ENCODE measurements at regions not wholly inside any gene's neighbourhood (a gene's known extent, or its start where the extent isn't known, plus 50 kb on each side); places are given as distances from the start of the nearest gene placed in this dataset.
"Not testable (repeated sequence)": the region's sequence is repeated elsewhere in the genome, so short reads cannot be mapped to it uniquely, and the experiment has no call there.

DNA sequence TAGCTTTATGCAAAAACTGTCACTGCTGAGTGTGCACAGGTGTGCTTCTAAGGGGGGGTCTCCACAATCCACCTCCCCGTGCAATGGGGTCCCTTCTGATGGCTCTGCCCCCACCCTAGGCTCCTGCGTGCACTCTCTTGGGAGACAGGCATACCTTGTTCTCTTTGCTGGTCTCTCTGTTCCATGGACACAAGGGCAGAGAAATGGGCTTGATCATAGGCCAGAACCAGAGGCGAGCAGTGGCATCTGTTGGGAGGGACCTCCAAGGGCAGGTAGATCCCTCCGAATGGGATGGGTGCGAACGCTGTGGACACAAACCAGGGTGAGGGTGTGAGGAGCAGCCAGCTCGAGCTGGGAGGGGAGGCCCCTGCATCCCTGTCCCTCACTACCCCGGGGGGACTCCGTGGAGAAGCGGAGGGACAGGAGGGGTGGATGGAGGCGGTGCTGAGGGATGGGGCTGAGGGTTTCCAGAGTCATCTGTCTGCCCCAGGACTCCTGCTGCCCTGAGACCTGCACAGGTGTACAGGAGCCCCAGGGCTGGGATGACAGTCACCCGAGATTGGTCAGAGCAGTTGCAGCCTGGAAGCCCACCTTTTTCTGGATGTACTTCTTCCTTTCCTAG is 175.0 kb downstream of the KLF13 start:
- H3K4me1 Mint-ChIP-seq, result no peaks in the 10 kb centered on the region
- ATAC-seq, result no peak
- DNase-seq (ENCODE audit: low spot score in 2 of 2), result peak in 1 of 2 donors; percentile 45

DNA sequence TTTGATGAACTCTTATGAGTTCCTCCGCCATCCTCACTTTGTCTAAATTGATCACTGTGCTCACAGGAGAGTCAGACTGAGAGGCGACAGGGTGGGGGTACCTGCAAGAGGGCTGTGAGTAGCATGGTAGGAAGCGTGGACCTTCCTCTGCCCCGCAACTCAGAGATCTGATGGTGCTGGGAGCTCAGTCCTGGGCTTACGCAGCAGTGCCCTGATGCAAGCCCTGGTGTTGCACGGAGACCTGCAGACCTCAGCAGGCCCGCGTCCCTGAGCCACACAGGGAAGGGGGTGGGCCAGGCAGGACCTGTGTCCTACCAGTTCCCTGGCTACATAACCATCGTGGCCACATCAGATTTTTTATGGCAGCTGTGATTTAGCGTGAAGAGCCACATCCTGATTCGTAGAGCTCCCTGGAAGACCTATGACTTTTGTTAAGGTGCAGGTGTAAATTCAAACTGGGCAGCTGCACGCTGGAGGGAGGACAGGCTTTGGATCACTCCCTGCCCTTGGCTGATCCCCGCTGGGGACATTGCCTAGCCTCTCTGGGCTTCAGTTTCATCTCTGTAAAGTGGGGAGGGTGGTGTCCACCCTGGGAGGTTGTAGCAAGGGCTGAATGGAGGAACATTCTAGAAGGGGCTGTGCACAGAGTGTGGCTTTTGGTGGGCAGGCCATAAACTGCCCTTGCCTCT is 176.1 kb downstream of the KLF13 start:
- H3K4me1 Mint-ChIP-seq, result no peaks in the 10 kb centered on the region
- no peak overlapping the region for H3K27ac Mint-ChIP-seq
- H3K4me3 Mint-ChIP-seq, result no peak overlapping the region
- no peaks in the 10 kb centered on the region for H3K9me3 Mint-ChIP-seq
- no peaks in the 10 kb centered on the region for H3K36me3 Mint-ChIP-seq
- DNase-seq (ENCODE audit: low spot score in 2 of 2), result peak in 1 of 2 donors; percentile 40
- ATAC-seq, result no peak

More for the DNA sequence above, 175.0 kb downstream of the KLF13 start:
- no peak overlapping the region for H3K4me3 Mint-ChIP-seq
- no peak overlapping the region for H3K27ac Mint-ChIP-seq
- no peaks in the 10 kb centered on the region for H3K36me3 Mint-ChIP-seq
- no peaks in the 10 kb centered on the region for H3K9me3 Mint-ChIP-seq

DNA sequence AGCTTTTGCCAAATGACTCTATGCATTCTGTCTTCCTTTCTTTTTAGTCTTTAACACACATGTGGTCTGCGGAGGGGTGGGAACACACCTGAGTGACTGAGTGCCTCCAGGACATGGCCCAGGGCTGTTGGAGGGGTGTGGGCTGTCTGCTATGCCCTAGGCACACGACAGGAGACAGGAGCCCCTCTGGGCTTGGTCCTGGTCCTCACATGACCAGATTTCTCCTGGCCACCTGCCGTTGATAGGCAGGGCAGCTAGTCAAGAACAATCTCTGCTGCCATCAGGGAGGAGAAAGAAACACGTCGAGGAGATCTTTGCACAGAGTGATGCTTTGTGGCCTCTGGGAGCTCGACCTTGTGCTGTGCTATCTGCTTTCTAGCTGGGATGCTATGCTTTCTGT is 176.6 kb downstream of the KLF13 start:
- ATAC-seq, result peak; percentile 9
- DNase-seq (ENCODE audit: low spot score in 2 of 2), result peak in 1 of 2 donors; percentile 38
- no peak overlapping the region for H3K4me3 Mint-ChIP-seq
- no peaks in the 10 kb centered on the region for H3K9me3 Mint-ChIP-seq
- H3K4me1 Mint-ChIP-seq, result no peaks in the 10 kb centered on the region
- no peak overlapping the region for H3K27ac Mint-ChIP-seq
- no peaks in the 10 kb centered on the region for H3K36me3 Mint-ChIP-seq

DNA sequence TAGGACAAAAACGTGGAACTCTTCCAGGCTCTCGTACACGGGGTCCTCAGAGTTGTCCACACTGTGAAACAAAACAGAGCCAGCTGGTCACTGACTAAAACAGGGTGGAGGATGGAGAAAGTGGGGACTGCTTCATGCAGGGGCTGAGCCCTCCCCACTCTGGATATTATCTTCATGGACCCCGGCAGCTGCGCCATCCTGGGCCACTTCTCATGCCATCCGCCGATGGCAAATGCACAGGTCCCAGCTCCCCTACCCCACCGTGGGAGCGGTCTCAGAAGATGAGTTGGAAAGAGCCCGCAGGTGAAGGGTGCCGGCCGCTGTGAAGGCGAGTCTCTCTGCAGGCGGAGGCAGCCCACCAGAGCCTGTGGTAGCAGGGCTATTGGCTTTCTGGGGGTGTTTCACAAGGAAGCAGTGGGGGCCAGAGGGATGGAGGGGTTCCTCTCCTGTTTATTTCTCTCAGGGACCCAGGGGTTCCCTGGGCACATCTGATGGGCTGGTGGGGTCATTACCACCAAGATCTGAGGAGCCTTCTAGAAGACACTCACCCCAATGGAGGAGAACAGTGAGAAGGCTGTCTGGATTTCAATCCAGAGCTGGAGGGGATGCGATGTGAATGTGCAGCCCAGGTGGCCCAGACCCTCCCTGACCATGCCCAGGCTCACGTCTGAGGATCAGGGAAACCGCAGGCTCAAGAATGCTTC is 177.3 kb downstream of the KLF13 start:
- H3K4me1 Mint-ChIP-seq, result no peaks in the 10 kb centered on the region
- no peak overlapping the region for H3K27ac Mint-ChIP-seq
- DNase-seq (ENCODE audit: low spot score in 2 of 2) (peak in 1 of 2 donors; percentile 39), ATAC-seq (peak; percentile 20)
- no peak overlapping the region for H3K4me3 Mint-ChIP-seq
- no peaks in the 10 kb centered on the region for H3K9me3 Mint-ChIP-seq
- no peaks in the 10 kb centered on the region for H3K36me3 Mint-ChIP-seq

DNA sequence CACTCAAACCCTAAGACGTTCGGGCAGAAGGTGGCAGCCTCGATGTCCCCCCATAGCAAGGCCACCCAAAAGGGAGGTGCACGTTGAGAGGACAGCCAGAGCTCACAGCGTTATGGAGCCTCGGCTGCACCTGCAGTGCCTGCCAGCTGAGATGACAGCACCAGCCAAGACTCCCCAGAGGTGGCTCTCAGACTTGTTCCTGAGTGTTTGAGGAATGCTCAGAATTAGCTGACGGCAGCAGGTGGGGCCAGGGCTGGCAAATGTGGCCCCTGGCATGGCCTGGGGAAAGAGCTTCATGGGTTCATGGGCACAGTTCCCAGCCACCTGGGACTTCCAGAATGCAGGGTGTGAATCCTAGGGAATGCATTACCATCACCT is 177.8 kb downstream of the KLF13 start:
- Mint-ChIP-seq H3K9me3 (no peaks in the 10 kb centered on the region), H3K4me3 (no peak overlapping the region), H3K36me3 (no peaks in the 10 kb centered on the region), H3K27ac (no peak overlapping the region), H3K4me1 (no peaks in the 10 kb centered on the region)
- DNase-seq (ENCODE audit: low spot score in 2 of 2) (peak in 1 of 2 donors; percentile 36), ATAC-seq (no peak)

DNA sequence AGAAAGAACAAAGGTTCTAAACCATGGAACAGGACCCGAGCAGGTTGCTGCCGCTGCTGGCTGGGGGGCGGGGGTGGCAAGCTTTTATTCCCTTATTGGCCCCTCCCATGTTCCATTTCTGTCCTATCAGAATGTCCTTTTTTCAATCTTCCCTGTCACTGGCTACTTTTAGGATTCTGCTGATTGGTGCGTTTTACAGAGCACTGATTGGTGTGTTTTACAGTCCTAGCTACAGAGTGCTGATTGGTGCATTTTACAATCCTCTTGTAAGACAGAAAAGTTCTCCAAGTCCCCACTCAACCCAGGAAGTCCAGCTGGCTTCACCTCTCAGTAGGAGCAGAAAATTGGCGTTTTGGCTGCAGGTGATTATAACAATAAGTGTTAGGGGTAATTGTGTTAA is 180.9 kb downstream of the KLF13 start:
- H3K4me1 Mint-ChIP-seq, H3K4me3 Mint-ChIP-seq, H3K9me3 Mint-ChIP-seq, ATAC-seq, H3K36me3 Mint-ChIP-seq, H3K27ac Mint-ChIP-seq: not testable (repeated sequence)
- peak in 1 of 2 donors; percentile 26 for DNase-seq (ENCODE audit: low spot score in 2 of 2)

DNA sequence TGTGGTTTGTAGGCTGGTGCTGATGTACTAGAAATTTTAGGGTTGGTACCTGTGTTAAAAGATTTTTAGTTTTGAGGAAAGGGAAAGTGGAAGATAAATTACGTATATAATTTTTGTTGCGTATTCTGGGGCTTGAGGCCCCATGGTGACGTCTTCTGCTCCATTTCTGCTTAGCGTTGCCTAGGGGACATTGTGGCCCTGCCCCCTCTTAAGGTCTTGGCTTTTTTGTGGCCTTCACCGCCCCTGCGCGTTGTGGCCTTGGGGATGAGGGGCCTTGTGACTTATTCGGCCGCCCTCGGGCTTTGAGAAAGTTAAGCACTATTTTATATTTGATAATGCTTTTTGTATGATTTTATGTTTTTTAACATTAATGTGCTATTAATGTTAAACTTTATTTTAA is 182.0 kb downstream of the KLF13 start:
- Mint-ChIP-seq H3K4me1 (peaks cover 19% of the 10 kb centered on the region), H3K4me3 (no peak overlapping the region), H3K36me3 (no peaks in the 10 kb centered on the region), H3K9me3 (no peaks in the 10 kb centered on the region), H3K27ac (no peak overlapping the region)
- DNase-seq (ENCODE audit: low spot score in 2 of 2), result no peak
- no peak for ATAC-seq

DNA sequence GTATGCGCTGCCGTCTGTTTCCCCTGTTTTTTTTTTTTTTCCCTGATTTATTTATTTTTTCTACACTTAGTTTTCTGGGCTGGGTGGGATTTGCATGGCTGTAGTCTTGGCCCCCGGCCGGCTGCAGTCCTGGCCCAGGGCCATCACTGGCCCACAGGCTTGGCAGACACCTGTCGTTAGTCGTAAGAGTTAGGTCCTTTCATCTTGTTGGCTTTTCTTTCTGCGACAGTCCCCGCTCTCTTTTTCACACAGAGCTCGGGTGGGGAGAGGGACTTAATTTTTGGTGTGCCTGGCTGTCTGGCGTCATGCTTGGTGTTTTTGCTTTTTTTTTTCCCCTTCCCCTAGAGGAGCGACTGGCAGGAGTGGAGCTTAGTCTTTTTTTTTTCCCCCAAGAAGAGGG is 183.4 kb downstream of the KLF13 start:
- no peaks in the 10 kb centered on the region for H3K36me3 Mint-ChIP-seq
- peaks cover 19% of the 10 kb centered on the region for H3K4me1 Mint-ChIP-seq
- DNase-seq (ENCODE audit: low spot score in 2 of 2), result peak in 1 of 2 donors; percentile 28
- no peak overlapping the region for H3K4me3 Mint-ChIP-seq
- H3K27ac Mint-ChIP-seq, result no peak overlapping the region
- no peak for ATAC-seq
- H3K9me3 Mint-ChIP-seq, result no peaks in the 10 kb centered on the region

DNA sequence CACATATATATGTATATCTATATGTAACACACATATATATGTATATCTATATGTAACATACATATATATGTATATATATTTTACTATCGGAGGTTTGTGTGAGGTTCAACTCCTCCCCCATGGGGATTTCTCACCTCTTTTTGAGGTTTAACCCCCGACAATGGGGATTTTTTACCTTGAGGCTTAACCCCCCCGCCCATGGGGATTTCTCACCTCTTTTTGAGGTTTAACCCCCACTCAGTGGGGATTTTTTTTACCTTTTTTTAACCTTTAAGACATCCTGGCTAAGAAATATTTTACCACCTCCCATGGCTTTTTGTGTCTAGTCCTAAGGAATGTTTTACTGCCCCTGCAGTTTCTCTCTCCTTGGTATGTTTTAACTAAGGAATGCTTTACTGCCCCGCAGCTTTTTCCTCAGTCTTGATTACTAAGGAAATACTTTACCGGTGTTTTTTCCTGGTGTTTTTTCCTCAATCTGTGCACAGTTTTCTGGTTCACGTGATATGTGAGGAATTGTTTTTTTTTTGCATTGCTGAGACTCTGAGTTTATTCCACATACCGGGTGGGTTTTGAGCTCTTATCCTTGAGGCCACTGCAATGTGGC is 185.2 kb downstream of the KLF13 start:
- ATAC-seq (peak; percentile 55), DNase-seq (ENCODE audit: low spot score in 2 of 2) (peak in 1 of 2 donors; percentile 53)
- Mint-ChIP-seq H3K27ac (no peak overlapping the region), H3K9me3 (no peaks in the 10 kb centered on the region), H3K4me1 (peaks cover 19% of the 10 kb centered on the region), H3K4me3 (peak overlapping the region; percentile 27), H3K36me3 (no peaks in the 10 kb centered on the region)

DNA sequence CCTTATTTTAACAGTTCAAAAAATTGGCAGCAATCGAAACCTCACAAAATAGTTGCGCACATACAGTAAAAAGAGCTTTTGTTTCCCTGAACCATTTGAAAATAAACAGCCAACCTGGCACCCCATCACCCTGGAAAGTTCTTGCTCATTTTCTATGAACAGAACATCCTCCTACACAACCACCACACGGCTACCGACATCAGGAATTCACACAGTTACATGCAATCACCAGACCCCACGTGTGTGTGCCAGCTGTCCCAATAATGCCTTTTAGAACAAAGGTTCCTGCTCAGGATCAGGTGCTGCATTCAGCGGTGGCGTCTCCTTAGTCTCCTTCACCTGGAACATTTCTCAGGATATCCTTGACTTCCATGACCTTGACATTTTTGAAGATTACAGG is 186.5 kb downstream of the KLF13 start:
- peaks cover 19% of the 10 kb centered on the region for H3K4me1 Mint-ChIP-seq
- H3K9me3 Mint-ChIP-seq, result no peaks in the 10 kb centered on the region
- DNase-seq (ENCODE audit: low spot score in 2 of 2) (peak in 1 of 2 donors; percentile 32), ATAC-seq (no peak)
- H3K4me3 Mint-ChIP-seq, result no peak overlapping the region
- no peak overlapping the region for H3K27ac Mint-ChIP-seq
- H3K36me3 Mint-ChIP-seq, result no peaks in the 10 kb centered on the region

DNA sequence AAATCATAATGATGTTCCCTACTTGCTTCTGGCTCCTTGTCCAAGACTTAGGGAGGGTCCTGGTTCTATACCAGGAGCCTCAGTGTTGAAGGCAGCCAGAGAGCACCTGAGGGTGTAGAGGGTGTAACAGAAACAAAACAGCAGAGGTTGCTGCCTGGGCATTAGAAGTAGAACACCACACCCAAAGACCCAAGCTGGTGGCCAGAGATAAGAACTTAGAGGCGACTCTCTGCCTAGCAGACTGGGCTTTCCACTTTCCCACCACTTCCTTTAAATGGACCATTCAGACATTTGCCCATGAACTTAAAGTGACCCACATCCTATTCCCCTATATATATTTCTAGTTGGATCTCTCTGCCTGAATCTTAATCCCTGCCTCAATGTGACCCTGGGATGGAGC is 189.8 kb downstream of the KLF13 start:
- Mint-ChIP-seq H3K27ac (peak overlapping the region; percentile 40), H3K4me1 (peaks cover 19% of the 10 kb centered on the region), H3K9me3 (no peaks in the 10 kb centered on the region), H3K36me3 (no peaks in the 10 kb centered on the region), H3K4me3 (no peak overlapping the region)
- DNase-seq (ENCODE audit: low spot score in 2 of 2) (no peak), ATAC-seq (no peak)

DNA sequence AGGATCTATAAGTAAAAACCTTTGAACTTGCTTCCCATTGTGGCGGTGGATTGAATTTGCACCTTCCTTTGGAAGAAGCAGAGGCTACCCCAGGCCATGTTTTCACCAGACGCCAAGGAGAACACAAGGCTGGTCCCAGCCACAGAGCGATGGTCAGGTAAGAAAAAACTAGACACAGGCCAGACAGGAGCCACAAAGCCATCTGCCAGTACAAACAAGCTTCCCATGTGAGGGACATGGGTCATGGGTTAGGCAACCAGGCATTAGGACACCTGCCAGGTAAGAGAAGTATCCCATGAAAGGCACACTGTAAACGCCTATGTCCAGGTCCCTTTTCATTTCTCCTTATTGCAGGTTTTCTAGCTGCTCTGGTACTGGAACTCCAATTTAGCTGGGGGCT is 190.2 kb downstream of the KLF13 start:
- Mint-ChIP-seq H3K27ac (peak overlapping the region; percentile 40), H3K4me1 (peaks cover 17% of the 10 kb centered on the region), H3K36me3 (no peaks in the 10 kb centered on the region), H3K4me3 (no peak overlapping the region), H3K9me3 (no peaks in the 10 kb centered on the region)
- no peak for ATAC-seq
- DNase-seq (ENCODE audit: low spot score in 2 of 2), result peak in 1 of 2 donors; percentile 28

DNA sequence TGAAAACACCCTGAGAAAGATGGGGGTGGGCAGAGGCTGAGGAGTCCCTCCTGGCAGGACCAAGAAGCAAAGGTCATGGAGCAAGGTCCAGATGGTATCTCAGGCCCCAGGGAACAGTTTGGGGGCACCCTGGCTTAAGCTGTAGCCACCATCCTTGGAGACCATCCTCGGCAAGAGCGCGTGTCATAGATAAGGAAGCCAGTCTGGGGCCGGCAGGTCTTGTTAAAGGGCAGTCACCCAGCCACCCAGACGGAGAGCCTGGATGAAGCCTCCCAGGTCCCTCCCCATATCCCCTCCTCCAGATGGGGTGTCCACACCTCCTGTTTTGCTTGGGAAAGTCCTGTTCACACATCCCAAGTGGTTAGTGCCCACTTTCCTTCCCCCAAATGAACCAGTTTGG is 191.1 kb downstream of the KLF13 start:
- Mint-ChIP-seq H3K4me3 (no peak overlapping the region), H3K9me3 (no peaks in the 10 kb centered on the region), H3K36me3 (no peaks in the 10 kb centered on the region), H3K27ac (no peak overlapping the region), H3K4me1 (peaks cover 9% of the 10 kb centered on the region)
- no peak for ATAC-seq
- DNase-seq (ENCODE audit: low spot score in 2 of 2), result no peak

DNA sequence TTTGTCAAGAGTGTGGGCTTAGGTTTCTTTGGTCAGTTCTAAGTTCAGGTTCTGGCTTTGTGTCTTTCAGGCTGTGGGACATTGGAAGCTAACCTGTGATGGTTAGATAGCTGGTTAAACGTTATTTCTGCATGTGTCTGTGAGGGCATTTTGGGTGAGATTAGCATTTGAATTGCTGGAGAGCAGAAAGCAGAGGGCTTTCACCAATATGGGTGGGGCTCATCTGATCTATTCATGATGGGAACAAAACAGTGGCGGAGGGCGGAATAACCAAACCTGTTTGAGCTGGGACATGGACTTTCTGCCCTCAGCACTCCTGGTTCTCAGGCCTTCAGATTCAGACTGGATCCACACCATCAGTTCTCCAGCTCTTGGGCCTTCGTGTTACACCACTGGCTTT is 195.4 kb downstream of the KLF13 start:
- peak in 1 of 2 donors; percentile 22 for DNase-seq (ENCODE audit: low spot score in 2 of 2)
- Mint-ChIP-seq H3K4me1 (no peaks in the 10 kb centered on the region), H3K27ac (no peak overlapping the region), H3K4me3 (no peak overlapping the region), H3K36me3 (no peaks in the 10 kb centered on the region), H3K9me3 (no peaks in the 10 kb centered on the region)
- ATAC-seq, result no peak

DNA sequence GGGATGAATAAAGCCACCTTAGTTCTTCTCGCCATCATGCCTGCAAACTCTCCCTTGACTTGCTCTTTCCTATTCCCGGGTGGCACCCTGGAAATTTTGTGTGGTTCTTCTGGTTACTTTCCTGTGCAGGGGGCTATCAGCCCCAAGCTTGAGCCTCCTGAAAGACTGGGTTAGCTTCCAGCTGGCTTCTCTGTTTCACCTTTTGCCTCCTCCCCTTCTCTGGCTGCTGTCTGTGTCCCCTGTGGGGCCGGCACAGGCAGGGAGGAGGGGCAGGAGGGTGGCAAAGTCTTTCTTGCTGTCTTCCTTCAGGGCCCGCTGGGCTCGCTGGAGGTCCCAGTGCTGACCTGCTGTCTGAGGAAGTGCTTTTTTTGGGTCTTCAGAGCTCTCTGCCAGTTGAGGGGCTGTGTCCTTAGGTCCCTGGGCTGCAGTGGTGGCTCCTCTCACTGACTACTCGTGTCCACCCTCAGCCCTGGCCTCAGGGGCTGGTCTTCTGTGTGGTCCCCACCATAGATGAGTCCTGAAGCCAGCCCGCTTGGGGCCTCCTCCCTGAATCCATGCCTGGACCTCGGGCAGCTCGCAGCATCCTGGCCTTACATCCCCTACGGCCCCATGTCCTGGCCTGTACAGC is 196.5 kb downstream of the KLF13 start:
- ATAC-seq, result no peak
- Mint-ChIP-seq H3K27ac (peak overlapping the region; percentile 40), H3K4me1 (no peaks in the 10 kb centered on the region), H3K4me3 (no peak overlapping the region), H3K9me3 (no peaks in the 10 kb centered on the region), H3K36me3 (no peaks in the 10 kb centered on the region)
- no peak for DNase-seq (ENCODE audit: low spot score in 2 of 2)

Data from stimulated activated effector memory CD8-positive, alpha-beta T cell treated with anti-CD3 and anti-CD28 coated beads, Interleukin-12 subunit alpha, Interleukin-12 subunit beta, amount 100 ng/mL, for 72 hours (primary cell).